GM19372 (cell line): ENCODE measurements at regions not wholly inside any gene's neighbourhood (a gene's known extent, or its start where the extent isn't known, plus 50 kb on each side); places are given as distances from the start of the nearest gene placed in this dataset.
"Not testable (repeated sequence)": the region's sequence is repeated elsewhere in the genome, so short reads cannot be mapped to it uniquely, and the experiment has no call there.

Experiments
- ATAC-seq: cut with Tn5 transposase; IDR thresholded peaks from one replicate; pipeline ENCODE4 v1.9.1; 2021; ENCODE audit warnings: mild to moderate bottlenecking, low read depth, moderate library complexity; ENCODE audit not compliant: unreplicated experiment

DNA sequence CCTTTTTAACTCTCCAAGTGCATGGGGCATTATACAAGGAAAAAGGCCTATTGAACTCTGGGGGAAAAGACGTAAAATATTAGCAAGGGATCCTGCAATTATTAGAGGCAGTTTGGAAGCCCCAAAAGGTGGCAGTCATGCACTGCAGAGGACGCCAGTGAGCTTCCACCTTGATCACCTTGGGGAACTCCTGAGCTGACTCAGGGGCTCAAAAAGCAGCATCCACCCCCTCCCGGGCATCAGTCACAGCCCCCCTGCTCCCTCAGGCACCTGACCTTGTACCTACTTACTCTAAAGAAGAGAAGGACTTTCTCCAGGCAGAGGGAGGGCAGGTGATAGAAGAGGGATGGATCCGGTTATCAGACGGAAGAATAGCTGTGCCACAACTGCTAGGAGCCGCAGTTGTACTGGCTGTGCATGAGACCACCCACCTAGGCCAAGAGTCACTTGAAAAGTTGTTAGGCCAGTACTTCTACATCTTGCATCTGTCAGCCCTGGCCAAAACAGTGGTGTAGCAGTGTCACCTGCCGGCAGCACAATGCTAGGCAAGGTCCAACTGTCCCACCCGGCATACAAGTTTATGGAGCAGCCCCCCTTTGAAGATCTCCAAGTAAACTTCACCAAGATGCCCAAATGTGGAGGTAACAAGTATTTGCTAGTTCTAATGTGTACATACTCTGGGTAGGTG is 601.6 kb downstream of the UQCRFS1 start:
- not testable (repeated sequence) for ATAC-seq

- no peak for ATAC-seq
Measured at GRCh38 chr19:28610731-28611130, 602.2 kb downstream of the UQCRFS1 start.

- ATAC-seq, result no peak
Measured at GRCh38 chr19:28609944-28610343, 603.0 kb downstream of the UQCRFS1 start.

DNA sequence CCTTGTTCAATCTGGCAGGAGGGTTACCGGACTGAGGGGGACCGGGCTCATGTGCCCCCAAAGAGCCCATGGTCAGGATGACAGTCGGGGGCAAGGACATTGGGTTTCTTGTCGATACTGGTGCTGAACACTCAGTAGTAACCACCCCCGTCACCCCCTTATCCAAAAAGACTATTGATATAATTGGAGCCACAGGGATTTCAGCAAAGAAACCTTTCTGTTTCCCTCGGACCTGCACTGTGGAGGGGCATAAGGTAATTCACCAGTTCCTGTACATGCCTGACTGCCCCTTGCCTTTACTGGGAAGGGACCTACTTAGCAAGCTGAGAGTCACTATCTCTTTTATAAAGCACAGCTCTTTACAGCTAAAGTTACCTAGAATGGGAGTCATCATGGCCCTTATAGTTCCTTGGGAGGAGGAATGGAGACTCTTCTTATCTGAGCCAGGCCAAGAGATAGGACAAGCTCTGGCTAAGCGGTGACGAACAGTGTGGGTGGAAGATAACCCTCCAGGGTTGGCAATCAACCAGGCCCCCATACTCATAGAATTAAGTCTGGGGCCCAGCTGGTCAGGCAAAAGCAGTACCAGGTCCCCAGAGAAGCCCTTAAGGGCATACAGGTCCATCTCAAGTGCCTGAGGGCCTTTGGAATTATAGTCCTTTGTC is 603.7 kb downstream of the UQCRFS1 start:
- ATAC-seq, result no peak

- no peak for ATAC-seq
Measured at GRCh38 chr19:28608292-28608691, 604.7 kb downstream of the UQCRFS1 start.

DNA sequence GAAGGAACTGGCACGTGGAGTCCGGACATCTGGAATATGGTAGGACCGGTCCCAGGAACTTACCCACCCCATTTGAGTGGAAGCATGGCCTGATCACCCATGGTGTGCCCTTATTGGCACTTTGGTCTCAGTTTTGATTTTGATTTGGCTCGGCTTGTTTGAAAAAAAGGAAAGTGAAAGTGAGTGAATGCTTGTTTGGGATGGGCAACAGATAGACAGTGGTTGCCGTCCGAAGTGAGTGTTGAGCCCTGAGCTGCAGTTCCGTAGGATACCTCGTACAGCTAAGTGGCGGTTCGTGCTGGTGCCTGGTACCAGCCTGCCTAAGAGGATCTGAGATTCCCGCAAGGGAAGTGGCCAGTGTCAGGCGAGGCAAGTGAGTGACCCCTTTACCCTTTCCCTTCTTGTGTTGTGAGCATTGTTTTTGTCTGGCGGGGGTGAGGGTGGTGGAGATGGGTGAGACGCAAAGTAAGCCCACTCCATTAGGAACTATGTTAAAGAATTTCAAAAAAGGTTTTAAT is 605.8 kb downstream of the UQCRFS1 start:
- no peak for ATAC-seq

DNA sequence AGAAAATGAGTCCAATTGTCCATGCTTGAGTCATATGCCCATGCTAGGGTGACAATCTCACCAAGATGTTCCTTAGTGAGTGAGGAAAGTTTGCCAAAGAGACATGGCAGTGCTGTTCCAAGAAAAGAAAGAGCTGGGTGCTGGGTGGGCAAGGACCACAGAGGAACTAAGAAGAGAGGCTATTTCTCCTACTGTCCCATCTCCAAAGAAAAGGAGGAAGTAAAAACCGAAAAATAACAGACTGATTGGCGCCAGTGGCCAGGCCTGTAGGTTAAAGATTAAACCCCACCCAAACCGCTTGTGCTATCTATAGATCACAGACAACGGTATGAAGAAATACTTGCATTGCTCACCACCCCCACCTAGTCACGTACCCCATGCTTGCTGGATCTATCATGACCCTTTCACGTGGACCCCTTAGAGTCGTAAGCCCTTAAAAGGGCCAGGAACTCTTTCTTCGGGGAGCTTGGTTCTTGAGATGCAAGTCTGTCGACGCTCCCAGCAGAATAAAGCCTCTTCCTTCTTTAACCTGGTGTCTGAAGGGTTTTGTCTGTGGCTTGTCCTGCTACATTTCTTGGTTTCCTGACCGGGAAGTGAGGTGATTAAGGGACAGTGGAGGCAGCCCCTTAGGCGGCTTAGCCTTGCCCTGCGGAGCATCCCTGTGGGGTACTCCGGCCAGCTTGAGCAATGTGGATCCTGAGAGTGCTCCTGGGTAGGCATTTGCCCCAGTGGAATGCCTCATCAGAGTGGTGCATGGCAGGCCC is 606.5 kb downstream of the UQCRFS1 start:
- no peak for ATAC-seq

DNA sequence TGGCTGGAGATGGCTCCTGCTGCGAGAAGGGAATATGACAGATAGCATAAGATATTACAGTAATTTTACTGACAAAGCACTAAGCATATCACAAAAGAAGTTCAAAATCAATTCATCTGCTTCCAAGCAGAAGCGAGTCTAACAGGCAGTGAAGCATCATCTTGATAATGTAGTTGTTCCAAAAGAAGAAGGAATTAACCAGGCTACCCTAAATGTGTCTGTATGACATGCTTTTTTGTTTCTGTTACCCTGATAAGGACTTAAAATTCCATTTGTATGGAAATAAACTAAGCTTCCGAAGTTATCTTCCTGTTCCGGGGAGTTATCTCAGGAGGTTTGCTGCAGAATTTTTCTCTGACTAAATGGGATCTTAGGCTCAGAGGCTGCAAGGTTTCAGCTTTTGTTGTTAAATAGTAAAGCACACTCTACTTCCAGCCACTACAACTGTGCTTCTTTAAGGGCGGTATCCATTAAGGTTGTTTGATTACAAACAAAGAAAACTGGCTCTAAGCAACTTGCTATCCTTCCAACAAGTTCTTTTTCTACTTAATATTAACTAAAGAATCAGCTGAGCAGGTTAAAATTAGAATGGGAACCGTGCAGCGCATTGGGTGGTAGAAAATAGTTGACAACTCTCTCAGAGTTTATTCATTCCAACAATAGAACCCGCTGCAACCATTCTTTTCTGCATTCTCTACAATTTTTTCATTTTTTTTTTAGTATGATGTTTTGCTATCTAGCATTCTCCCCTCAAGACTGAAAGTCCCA is 607.3 kb downstream of the UQCRFS1 start:
- ATAC-seq, result no peak

GRCh38 chr19:28603453-28603852 is 609.5 kb downstream of the UQCRFS1 start:
- ATAC-seq, result no peak

DNA sequence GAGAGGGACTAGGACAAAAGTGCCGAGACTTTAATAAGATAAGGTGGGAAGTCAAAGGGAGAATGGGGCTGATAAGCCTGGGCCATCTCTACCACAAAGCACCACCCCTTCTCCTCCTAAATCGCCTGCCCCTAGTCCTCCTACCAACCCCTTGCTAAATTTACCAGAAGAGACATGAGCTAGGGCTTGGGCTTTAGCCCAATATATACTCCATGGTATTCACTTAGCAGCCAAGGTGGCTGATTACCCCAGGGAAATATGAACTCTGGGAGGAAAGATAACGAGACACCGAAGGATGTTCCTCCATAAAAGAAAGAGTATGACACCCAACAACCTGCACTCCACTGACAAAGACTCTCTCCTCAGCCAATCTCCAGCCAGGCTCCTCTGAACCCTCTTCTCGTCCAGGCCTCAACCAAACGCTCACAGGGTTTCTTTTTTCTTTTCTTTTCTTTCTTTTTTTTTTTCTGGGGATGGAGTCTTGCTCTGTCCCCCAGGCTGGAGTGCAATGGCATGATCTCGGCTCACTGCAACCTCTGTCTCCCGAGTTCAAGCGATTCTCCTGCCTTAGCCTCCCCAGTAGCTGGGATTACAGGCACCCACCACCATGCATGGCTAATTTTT is 610.2 kb downstream of the UQCRFS1 start:
- ATAC-seq, result no peak

GRCh38 chr19:28601723-28602440 is 611.1 kb downstream of the UQCRFS1 start:
- no peak for ATAC-seq

GRCh38 chr19:28598861-28599260 is 614.1 kb downstream of the UQCRFS1 start:
- no peak for ATAC-seq

- no peak for ATAC-seq
Measured at GRCh38 chr19:28596561-28597071, 616.3 kb downstream of the UQCRFS1 start.

GRCh38 chr19:28595722-28596480 is 617.0 kb downstream of the UQCRFS1 start:
- no peak for ATAC-seq

DNA sequence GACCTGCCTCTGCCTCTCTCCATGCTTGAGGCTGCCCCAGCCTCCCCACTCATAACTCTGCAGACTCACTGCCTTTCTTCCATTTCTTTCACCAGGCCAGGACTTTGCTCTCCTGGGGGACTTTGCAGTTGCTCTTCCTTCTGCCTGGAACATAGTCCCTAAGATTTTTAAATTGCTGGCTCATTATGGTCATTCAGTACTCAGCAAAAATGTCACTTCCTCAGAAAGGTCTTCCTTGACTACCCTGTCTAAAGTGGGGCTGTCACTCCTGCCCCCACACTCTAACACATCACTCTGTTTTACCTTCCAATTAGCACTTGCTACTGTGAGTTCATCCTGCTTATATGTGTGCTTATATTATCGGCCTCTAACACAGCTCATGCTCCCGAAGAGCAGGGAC is 618.2 kb downstream of the UQCRFS1 start:
- ATAC-seq, result no peak

- ATAC-seq, result not testable (repeated sequence)
Measured at GRCh38 chr19:28589991-28590411, 623.0 kb downstream of the UQCRFS1 start.

DNA sequence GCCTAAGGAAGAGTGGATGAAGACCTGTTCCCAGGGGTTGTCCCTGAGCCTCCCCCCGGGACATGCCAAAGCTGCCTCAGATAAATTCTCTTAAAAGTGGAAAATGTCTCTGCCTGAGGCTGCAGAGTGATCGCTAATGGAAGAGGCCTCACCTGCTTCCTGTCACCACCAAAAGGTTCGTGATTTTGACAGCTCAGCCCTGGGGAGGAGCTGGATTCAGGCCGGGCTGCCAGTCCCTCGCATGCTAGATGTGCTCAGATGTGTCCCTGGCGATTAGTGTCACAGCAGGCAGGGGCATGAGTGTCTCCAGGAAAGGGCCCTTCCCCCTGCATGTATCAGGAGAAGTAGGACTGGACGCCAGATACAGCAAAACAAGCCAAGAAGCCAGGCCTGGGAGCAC is 626.5 kb downstream of the UQCRFS1 start:
- no peak for ATAC-seq

DNA sequence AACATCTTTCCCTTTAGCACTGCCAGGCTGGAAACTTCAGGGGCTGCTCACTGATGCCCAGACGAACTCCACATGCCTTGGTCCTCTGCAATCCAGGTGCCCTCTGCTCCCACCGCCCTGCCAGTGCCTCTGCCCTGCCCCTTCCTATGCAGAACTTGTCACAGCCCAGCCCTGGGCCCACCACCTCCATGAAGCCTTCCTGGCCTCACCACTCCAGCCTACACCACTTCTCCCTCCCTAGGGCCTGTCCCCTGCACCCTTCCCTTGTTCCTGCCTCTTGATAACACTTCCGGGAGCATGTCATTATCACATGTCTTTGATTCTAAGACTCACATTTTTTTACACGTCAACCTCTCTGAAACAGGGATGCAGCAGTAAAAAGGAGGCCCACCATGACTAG is 627.2 kb downstream of the UQCRFS1 start:
- no peak for ATAC-seq

DNA sequence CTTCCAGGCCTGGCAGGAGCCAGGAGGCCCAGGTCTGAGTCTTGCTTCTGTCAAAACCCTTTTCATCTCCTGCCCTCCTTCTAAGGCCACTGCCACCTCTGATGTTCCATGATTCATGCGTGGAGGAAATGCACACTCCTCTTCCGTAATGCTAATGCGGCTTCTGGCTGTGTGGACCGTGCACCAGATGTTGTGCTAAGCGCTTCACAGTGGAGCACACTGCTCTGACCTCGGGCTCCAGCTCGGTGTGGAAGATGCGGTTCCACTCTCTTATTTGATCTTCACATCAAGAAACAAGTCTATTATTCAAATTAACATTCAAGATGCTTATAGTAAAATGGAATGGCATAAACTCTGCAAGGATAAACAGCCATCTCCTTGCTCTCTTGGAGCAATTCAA is 629.2 kb downstream of the UQCRFS1 start:
- no peak for ATAC-seq
